ENCODE measurements at regions not wholly inside any gene's neighbourhood (a gene's known extent, or its start where the extent isn't known, plus 50 kb on each side); places are given as distances from the start of the nearest gene placed in this dataset.

DNA sequence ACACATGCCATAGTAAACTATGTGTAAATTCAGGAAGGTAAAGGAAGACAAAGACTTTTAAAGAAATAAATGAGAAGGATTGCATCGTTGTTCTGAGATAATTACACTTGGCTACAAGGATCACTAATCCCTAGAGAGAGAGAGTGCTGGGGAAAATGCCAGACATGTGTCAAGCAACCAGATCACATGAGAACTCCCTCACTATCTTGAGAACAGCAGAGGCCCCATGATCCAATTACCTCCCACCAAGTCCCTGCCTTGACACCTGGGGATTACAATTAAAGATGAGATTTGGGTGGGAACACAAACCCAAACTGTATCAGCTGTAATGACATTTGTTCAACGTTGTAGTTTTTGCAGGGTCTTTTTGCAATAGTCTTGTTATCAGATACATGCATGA lies 1600.9 kb upstream of the MIR17HG start:
- no peak for DNase-seq

GRCh38 chr13:89748716-89749115 lies 1598.8 kb upstream of the MIR17HG start:
- DNase-seq: no peak

GRCh38 chr13:89749888-89750287 lies 1597.6 kb upstream of the MIR17HG start:
- DNase-seq: no peak

DNA sequence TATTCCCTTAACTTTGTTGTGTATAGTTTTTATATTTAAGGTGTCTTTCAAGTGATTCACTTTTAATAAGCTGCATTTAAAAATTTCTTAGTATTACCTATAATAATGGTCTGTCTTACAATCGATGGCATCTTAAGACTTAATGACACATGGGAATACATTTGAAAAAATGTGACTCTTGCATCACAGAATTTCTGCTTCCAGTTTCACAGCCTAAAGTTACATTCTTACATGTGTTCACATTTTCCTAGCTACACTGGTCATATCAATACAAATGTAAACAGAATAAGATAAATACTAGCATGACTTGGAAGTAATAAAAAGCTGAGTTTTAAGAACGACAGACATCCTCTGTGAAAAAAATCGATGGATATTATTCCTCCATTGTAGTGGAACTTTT lies 1597.1 kb upstream of the MIR17HG start:
- no peak for DNase-seq

GRCh38 chr13:89751432-89751930 lies 1596.0 kb upstream of the MIR17HG start:
- no peak for DNase-seq

DNA sequence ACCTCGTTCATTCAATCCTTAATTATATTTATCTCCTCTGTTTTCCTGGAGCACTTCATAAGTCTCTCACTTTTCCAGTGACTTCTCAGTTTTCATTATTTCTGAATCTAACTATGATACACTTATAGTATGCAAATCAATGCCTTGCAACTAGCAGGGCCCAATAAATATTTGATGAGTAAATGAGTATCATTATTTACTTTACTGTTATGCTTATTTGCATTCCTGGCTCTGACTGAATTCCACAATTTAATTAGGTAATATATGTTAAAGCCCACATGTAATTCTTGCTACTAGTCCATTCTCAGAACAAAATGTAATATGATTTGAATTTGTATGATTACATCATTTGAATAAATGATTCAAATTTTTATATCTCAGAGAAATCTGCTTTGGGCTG lies 1595.1 kb upstream of the MIR17HG start:
- DNase-seq: no peak

GRCh38 chr13:89755729-89756492 lies 1591.6 kb upstream of the MIR17HG start:
- DNase-seq: no peak

DNA sequence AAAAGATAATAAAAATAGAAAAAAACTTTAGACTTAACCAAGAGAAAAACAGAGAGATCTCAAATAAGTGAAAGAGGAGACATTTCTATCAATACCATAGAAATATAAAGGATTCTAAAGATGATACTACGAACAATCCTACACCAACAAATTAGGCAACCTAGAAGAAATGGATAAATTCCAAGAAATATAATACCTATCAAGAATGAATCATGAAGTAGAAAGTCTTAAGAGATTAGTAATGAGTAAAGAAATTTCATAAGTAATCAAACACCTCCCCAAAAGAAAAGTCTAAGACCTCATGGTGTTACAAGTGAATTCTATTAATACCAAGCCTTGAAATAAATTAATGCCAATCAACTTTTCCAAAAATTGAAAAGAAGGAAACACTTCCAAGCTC lies 1584.5 kb upstream of the MIR17HG start:
- no peak for DNase-seq

- no peak for DNase-seq
These were observed 1564.2 kb upstream of the MIR17HG start for GRCh38 chr13:89783221-89783755.

DNA sequence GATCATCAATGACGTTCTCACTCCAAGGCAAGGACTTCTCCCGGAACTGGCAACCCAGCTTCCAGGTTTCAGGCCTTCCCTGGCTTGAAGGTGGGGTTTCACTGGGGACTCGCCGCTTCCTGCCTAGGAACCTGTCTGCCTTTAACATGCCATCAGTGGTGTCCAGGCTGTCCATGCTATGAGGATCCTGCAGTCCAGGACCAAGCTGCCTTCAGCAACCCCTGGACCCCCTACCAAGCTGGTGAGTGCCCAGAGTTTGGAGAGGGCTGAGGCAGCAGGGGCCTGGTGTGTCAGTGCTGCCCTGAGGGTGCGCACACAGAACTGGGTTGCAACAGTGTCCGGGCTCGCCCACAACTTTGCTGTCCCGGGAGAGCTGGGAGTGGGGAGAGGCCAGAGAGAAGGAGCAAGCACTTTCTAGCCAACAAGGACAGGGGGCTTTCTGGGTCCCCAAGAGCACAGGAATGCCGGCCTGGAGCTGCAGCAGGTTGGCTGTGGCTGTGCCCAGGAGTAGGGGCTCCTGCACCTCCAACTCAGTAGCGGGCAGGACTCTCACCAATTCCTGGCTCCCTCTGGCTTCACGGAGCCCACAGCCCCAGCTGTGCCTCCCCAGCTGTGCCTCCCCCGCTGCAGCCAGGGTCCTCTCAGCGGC lies 1563.2 kb upstream of the MIR17HG start:
- DNase-seq: no peak

GRCh38 chr13:89786531-89786930 lies 1561.0 kb upstream of the MIR17HG start:
- no peak for DNase-seq

DNA sequence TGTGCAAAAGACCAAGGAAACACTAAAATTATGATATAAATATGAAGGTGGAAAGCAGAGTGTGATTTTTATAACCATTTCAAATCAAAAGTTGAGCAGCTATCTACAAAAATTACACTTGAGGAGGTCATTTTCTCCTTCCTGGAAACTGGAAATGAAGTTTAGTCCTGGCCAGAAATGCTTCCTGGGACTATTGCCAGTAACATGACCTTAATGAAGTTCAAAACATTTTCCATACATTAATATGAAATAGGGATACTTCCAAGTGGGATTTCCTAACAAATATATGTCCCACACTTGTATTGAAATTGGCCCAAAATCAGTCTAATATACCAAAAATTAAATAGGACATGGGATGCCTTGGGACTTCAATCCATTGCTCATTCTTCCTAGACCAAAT lies 1556.8 kb upstream of the MIR17HG start:
- DNase-seq: peak; percentile 54

DNA sequence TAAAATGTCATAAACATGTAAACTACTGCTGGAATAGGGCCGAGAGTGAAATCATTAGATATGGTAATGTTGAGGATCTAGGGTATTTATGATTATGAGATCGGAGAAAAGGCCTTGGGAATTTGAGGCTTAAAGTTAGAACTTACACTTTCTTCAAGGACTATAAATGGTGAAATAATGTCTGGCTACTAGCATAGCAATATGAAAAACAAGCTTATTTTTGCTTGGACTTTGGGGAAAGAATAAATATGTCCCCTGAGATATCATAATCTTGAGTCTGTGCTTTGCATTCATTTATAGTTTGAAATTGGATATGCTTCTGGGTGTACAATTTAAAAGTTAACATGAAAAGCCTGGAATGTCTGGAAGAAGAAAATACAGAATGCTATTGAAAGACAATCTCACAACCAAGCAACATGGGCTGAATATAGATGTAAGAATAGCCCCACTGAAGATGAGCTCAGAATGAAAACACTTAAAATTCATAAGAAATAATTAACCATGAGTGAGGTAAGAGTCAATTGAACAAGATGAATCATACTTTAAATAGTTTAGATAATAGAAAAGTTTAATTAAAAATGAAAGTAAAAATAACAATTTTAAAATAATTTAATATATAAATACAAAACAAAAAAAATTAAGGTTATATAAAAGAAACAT lies 1555.4 kb upstream of the MIR17HG start:
- no peak for DNase-seq

- DNase-seq: no peak
These were observed 1551.3 kb upstream of the MIR17HG start for GRCh38 chr13:89796196-89796595.

DNA sequence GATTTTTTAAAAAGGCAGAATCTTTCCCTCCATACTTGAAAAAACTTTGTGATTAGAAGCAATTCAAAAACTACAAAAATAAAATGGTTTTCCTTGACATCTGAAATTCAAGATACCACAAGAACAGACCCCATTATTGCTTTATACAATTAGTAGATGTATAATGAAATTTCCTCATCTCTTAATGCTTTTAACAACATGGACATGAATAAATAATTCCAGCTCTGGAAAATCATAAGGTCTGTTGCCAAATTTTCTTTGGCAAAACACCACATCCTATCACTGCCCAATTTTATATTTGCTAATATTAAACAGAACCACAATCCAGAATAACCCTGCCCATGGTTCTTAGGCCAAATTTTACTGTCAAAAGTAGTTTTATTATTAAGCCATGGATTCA lies 1543.6 kb upstream of the MIR17HG start:
- DNase-seq: no peak

DNA sequence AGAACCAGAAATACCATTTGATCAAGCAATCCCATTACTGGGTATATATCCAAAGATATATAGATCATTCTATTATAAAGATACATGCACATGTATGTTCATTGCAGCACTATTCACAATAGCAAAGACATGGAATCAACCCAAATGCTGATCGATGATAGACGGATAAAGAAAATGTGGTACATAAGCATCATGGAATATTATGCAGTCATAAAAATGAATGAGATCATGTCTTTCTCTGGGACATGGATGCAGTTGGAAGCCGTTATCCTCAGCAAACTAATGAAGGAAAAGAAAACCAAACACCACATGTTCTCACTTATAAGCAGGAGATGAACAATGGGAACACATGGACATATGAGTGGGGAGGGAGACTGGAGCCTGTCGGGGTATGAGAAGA lies 1540.9 kb upstream of the MIR17HG start:
- no peak for DNase-seq

GRCh38 chr13:89812856-89813255 lies 1534.6 kb upstream of the MIR17HG start:
- no peak for DNase-seq

DNA sequence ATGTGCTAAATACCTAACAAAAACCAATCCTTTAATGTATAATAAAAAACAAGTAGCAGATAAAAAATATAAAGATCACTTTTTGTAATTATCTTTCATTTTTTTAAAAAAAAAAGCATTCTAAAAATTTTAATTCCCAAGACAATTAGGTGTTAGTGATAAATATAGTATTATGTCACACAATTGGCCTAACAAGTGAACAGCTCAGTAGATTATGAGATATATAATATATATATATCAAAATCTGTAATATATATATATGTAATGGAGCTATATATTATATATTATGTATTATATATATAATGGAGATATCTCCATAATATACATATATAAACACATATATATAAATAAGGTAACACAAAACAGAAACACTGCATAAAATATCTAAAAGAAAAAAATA lies 1531.1 kb upstream of the MIR17HG start:
- DNase-seq: no peak

GRCh38 chr13:89822467-89822866 lies 1525.0 kb upstream of the MIR17HG start:
- DNase-seq: no peak

- no peak for DNase-seq
These were observed 1519.9 kb upstream of the MIR17HG start for GRCh38 chr13:89827552-89827951.

GRCh38 chr13:89828506-89828905 lies 1519.0 kb upstream of the MIR17HG start:
- no peak for DNase-seq

GRCh38 chr13:89831157-89831556 lies 1516.3 kb upstream of the MIR17HG start:
- no peak for DNase-seq

DNA sequence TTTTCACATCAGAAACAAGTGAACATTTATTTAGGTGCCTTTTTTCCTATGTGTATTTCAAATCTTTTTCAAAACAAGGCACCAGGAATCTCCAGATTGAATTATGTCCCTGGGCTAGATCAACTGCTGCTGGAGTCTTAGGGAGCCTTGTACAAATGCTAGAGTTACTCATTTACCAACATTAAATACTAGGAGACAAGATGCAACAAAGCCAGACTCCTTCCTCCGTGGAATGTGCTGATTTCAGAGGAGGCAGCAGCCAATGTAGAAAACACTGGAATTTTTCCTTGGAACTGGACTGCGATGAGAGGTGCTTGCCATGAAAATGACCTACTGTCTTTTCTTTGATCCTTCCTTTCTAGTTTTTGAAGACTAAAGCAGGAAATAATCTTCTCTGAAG lies 1514.7 kb upstream of the MIR17HG start:
- DNase-seq: no peak
